ENCODE measurements at regions not wholly inside any gene's neighbourhood (a gene's known extent, or its start where the extent isn't known, plus 50 kb on each side); places are given as distances from the start of the nearest gene placed in this dataset.

GRCh38 chr12:60337839-60338549, 742.2 kb downstream of the SLC16A7 start:
- no peak for DNase-seq (ENCODE audit: low spot score)

DNA sequence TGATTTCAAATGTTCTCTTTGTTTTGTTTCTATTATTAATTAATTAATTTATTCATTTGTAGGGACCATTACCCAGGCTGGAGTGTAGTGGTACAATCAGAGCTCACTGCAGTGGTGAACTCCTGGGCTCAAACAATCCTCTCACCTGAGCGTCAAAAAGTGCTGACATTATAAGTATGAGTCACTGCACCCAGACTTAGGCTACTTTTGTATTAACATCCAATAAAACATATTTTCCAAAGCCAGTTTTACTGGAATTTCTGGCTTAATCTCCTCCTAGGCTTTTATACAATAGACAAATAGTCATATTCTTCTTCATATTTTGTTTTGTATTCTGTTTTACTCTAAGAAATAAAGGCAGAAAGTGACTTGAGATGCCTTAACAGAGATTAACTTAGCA, 749.6 kb downstream of the SLC16A7 start:
- DNase-seq (ENCODE audit: low spot score), result no peak

DNA sequence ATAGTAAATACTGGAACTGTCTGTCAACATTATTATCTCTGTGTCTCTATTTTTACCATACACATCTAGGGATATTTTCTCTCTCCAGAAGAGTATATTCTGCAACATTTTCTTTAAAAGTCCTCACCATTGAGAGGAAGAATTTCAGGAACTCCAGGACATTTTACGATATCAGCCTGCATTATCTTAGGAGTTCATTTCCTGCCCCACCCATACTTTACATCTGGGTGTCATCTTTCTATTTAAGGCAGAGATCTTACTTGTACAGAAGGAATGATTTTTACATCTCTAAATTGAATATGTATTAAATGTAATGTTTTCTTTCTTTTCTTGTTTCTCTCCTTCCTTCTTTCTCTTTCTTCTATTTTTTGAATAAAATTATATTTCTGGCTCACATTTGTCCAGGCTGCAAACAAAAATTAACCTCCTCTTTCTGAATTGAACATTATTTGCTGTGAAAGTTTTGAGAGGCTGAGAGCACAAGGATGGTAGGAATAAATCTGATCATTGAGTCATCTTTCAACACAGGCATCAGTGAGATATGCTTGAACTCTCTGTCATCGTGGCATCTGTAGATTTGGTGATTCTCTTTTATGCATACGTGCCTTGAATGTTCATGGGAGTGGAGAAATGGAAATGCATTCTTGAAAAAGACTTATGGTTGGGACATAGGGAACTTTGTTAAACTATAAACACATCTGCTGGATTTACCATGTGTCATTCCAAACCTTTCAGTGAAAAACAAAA, 753.6 kb downstream of the SLC16A7 start:
- DNase-seq (ENCODE audit: low spot score), result no peak

DNA sequence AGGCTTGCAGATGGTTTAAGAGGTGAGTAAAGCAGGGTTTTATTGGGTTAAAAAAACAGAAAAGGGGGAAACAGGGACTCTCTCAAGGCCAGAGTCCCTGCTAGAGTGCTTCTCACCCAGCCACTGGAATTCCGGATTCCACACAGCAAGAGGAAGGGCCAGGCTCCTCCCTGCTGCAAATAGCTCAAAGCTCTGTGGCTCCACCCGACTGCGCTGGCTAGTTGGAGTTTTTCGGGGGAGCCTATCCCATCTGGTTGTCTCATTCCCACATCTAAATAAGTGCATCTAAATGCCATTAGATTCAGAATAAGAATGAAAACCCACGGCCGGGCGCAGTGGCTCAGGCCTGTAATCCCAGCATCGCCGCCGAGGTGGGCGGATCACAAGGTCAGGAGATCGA, 791.5 kb downstream of the SLC16A7 start:
- no peak for DNase-seq (ENCODE audit: low spot score)

DNA sequence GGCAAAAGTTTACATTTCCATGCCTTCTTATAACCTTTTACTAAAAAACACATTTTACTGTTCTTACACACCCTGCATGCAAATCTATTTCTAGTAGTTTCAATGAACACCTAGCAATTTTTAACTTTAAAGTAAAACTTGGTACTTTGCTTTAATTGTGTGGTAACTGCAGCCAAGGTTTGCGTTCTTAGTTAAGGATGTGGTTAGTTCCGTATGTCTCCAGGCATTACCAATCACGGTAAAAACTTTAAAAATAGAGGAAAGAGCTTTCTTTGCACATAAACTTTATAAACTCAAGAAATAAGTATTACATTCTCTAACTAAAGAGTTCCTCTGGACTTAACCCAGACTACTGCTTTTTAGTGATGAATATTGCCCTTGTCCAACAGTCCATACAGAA, 795.2 kb downstream of the SLC16A7 start:
- no peak for DNase-seq (ENCODE audit: low spot score)

- no peak for DNase-seq (ENCODE audit: low spot score)
Observed at GRCh38 chr12:60391791-60392190, 796.0 kb downstream of the SLC16A7 start.

DNA sequence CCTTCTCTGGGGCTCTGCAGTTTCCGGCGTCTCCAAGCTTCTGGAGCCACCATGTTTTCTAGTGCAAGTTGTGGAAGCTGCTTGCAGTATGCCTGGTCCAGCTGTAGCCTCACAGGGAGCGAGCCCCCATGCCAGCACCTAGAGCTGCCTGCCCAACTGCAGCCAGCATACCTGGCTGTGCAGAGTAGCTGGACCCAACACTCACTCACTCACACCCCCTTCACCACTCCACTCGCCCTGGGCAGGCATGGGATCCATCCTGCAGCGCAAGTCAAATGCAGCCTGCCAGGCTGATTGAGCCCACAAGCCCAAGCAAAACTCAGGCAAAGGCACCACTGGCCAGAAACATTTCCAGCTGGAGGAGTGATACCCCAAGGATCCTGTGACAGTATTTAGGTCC, 797.3 kb downstream of the SLC16A7 start:
- DNase-seq (ENCODE audit: low spot score), result no peak

GRCh38 chr12:60394665-60395064, 798.8 kb downstream of the SLC16A7 start:
- DNase-seq (ENCODE audit: low spot score), result no peak

DNA sequence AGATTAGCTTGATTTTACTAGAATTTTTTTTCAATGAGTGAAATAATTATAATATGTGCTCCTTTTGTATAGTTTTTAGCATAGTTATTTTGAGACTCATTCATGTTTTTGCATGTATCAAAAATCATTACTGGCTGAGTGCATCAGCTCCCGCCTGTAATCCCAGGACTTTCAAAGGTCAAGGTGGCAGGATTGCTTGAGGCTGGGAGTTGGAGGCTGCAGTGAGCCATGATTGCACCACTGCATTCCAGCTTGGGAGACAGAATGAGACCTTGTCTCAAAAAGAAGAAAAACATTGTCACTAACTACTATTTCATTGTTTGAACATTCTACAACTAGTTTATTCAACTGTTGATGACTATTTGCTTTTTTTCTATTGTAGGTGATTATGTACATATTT, 802.7 kb downstream of the SLC16A7 start:
- DNase-seq (ENCODE audit: low spot score), result no peak

- no peak for DNase-seq (ENCODE audit: low spot score)
Observed at GRCh38 chr12:60399064-60399463, 803.2 kb downstream of the SLC16A7 start.

DNA sequence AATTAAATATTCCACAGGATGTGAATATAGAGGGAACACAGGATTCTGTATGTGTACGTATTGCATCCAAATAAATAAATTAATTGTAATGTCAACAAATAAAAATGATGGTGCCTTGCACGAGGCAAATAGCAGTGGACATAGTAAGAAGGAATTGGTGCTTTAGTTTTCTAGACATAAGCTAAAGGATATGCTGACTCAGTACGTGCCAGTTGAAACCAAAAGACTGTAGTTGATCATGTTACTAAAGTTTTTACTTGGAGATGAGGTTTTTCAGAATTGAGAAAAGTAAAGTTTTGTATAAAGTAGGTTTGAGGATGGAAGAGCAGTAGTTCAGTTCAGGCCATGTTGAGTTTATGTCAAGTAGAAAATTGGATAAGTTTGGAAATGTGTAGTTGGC, 807.2 kb downstream of the SLC16A7 start:
- no peak for DNase-seq (ENCODE audit: low spot score)

DNA sequence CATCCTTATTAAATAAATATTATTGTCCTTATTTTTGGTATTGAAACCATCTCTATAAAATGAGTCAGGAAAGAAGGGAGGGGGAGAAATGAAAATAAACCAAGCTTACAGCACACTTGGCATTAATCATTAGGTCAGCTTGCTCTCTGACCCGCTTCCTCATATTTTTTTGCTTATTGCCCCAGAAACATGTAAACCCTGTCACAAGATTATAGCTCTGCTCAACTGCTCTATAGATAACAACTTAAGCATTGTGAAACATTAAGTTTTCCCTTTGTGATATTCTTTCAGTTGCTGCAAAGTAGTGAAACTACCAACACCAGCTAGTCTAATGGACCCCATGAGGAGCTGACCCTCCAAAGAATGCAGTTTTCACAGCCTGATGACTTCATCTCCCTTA, 819.5 kb downstream of the SLC16A7 start:
- DNase-seq (ENCODE audit: low spot score), result no peak

GRCh38 chr12:60419986-60420385, 824.2 kb downstream of the SLC16A7 start:
- DNase-seq (ENCODE audit: low spot score), result no peak

- no peak for DNase-seq (ENCODE audit: low spot score)
Observed at GRCh38 chr12:60421741-60422140, 825.9 kb downstream of the SLC16A7 start.

- no peak for DNase-seq (ENCODE audit: low spot score)
Observed at GRCh38 chr12:60437297-60437696, 841.5 kb downstream of the SLC16A7 start.

DNA sequence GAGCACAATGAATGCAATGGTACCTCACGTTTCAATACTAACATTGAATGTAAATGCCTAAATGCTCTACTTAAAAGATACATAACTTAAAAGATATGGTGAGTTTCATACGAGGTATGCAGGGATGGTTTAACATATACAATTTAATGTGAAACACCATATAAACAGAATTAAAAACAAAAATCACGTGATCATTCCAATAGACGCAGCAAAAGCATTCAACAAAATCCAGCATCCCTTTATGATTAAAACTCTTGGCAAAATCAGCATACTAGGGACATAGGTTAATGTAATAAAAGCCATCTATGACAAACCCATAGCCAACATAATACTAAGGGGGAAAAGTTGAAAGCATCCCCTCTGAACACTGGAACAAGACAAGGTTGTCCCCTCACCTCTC, 845.7 kb downstream of the SLC16A7 start:
- no peak for DNase-seq (ENCODE audit: low spot score)

DNA sequence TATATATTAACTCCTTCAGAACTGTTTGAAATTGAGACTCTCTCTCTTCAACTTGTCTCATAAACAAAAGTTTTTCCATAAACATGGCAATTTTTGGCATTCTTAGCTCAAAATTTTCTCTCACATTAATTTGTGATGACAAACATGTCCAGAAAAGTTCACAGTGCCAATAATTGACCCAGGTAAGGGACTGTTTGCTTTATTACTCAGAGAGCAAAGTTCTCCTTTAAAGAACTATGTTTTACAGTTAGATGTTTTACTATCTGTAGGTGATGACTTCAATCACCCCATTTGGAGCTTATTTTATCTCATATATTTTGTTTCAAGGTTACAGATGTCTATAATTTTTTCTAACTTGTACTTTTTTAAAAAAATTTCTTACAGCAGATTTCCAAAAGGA, 855.6 kb downstream of the SLC16A7 start:
- DNase-seq (ENCODE audit: low spot score), result no peak

DNA sequence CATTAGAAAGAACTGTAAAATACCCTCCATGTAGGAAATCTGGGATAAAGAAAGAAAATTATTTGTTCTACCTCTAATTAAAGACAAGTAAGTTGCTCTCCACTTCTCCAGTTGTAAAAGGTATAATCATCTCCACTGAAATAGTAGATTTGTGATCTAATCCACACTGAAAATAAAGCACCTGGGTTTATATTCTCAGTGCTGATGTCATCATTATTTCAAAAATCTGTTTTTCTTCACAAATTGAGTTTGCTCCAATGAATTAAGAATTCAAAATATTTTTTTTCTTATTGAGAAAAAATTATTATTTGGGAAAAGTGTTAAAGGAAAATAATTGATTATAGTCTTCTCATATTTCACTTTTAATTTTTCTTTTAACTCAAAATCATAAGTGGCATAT, 869.2 kb downstream of the SLC16A7 start:
- no peak for DNase-seq (ENCODE audit: low spot score)

DNA sequence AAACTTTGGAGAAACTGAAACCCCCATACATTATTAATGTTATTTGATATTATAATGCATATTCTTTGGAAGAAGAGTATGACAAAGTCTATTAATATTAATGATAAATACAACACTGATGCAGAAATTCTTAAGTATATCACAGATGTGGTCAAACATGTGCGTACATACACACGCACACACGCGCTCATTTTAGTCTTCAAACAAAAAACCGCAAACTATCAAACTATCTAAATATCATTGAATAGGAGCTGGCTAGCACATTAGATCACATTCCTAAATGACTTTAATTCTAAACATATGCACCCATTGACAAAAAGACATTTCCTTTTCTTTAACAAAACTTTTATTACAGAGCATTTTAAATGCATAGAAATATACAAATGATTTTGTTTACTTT, 872.7 kb downstream of the SLC16A7 start:
- DNase-seq (ENCODE audit: low spot score), result no peak

DNA sequence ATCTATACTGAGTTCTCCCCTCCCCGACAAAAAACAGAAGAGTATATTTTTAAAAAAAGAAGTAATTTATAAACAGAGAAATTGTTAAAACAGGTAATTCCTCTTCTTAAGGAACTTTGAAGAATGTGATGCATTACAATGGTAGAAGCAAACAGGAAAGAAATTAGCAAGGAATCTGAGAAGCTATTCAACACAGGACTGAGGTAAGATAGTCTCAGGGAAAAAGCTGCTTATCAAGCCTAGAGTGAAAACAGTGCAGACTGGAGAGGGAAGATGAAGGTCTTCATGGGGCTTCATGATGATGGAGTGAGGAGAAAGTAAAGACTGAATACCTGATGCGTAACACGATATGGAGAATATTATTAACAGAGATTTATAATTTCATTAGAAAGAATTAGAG, 880.0 kb downstream of the SLC16A7 start:
- no peak for DNase-seq (ENCODE audit: low spot score)

- no peak for DNase-seq (ENCODE audit: low spot score)
Observed at GRCh38 chr12:60487284-60487683, 891.5 kb downstream of the SLC16A7 start.

DNA sequence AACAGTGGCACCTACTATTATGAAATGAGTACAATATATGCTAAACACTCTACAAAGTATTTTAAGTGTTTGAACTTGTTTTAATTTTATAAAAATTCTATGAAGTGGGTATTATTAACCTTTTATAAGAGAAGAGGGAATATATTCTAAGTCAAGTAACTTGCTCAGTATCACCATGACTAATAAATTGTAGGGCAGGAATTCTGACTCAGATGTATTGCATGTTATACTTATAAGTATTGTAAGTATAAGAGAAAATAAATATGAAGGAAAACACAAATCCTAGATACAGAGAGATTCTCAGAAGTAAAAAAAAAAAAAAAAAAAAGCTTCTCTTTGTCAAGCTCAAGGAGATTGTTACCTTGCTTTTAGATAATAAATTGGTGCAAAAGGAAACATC, 893.2 kb downstream of the SLC16A7 start:
- no peak for DNase-seq (ENCODE audit: low spot score)

DNA sequence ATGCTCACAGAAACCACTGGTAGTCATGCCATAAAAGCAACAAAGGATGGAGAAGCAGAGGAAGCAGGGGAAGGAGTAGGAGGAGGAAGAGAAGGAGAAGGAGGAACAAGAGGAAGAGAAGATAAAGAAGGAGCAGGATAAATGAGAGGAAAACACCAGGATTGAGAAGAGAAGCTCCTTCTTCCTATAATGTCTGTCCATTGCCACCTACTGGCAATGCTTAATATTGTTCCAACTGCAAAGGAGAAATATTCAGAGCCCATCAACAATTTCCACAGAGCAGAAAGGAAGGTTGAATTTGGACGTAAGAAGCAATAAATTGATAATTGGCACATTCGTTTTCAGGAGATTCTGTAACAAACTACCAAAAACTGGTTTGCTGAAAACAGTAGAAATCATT, 898.4 kb downstream of the SLC16A7 start:
- DNase-seq (ENCODE audit: low spot score), result no peak

DNA sequence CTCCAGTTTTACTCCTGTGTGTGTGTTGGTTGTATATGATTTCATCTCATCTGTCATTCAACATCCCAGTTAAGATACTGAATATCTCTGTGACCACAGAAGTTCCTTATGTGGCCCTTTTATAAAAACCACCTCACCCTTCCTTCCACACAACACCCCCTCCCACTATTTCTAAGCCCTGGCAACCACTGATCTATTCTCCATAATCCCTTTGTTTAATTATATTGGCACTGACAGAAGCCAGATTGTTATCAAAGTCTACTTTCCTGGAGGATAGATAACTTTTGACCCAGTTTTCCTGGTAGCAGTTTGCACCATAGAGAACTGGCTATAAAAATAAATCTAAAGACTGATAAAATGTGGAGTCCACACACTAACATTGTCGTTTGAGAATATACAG, 902.8 kb downstream of the SLC16A7 start:
- no peak for DNase-seq (ENCODE audit: low spot score)

All from globus pallidus (tissue), 1 donor.